ENCODE measurements at regions not wholly inside any gene's neighbourhood (a gene's known extent, or its start where the extent isn't known, plus 50 kb on each side); places are given as distances from the start of the nearest gene placed in this dataset.

DNA sequence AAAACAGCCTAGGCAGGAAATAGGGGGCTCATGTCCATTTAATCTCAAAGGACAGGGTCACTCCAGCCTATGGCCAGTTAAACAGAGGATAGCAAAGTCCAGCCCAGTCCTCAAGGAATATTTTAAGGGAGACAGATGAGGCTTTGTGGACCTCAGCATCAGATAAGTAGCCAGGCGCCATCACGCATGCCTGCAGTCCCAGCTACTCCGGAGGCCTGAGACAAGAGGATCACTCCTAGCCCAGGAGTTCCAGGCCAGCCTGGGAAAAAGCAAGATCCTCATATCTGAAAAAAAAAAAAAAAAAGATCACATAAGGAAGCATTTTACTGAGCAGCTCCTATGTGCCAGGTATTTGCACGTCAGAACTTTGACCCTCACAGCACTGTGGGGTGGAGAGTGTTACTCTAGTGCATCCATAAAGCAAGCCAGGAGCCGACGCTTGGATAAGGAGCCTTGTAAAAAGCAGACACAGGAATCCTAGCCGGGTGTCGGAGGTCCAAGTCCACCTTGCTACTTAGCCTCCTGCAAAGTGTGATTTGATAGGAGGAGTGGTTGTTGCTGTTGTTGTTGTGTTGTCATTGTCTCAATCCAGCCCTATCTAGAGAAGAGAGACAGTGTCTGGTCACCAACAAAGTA, 61.8 kb upstream of the DOCK1 start:
- H4K20me1 ChIP-seq (replicated peaks in 1 of 2; ENCODE audit: control insufficient read depth in 1 of 2, insufficient read depth in 2 of 2, low read length in 2 of 2) = no peaks in the 10 kb centered on the region
- no peak for FAIRE-seq
- no peaks in the 10 kb centered on the region for H3K79me2 ChIP-seq (ENCODE audit: control insufficient read depth in 1 of 2, insufficient read depth in 2 of 2, low read length in 2 of 2)
- peaks cover 0 to 2% (median 0%) of the 10 kb centered on the region in 4 experiments; a peak in 1 of 7 replicates for H3K27me3 ChIP-seq (replicated peaks in 1 of 4; ENCODE audit: control insufficient read depth in 3 of 4, extremely low read depth in 1 of 4, insufficient read depth in 3 of 4, low read length in 3 of 4)
- H3K14ac ChIP-seq (ENCODE audit: insufficient read length) = no peak overlapping the region
- no peaks in the 10 kb centered on the region for H3K9me3 ChIP-seq (ENCODE audit: insufficient read depth in 2 of 2, low read depth in 1 of 2, low read length in 1 of 2)
- H3K4me1 ChIP-seq (replicated peaks in 1 of 4; ENCODE audit: control insufficient read depth in 3 of 4, insufficient read depth in 4 of 4, low read length in 3 of 4) = peaks cover 4 to 8% (median 5%) of the 10 kb centered on the region in 4 experiments
- H3K9ac ChIP-seq (replicated peaks in 1 of 4; ENCODE audit: extremely low read depth in 1 of 4, low read depth in 3 of 4, low read length in 3 of 4) = no peak overlapping the region
- no peak overlapping the region for H3K4me2 ChIP-seq (ENCODE audit: insufficient read depth in 1 of 2, low read depth in 2 of 2, low read length in 2 of 2)
- CTCF ChIA-PET (ENCODE audit: partially characterized antibody) = interaction anchor here (1.1 kb wide), 1 partner anchor 40 kb away, joined by 3 read pairs; no protein-coding TSS in a partner anchor
- no peak overlapping the region for H2BK120ac ChIP-seq (replicated peaks; ENCODE audit: low read depth, low read length)
- no peaks in the 10 kb centered on the region for H3K23me2 ChIP-seq (ENCODE audit: low read depth, low read length)
- no peak overlapping the region for H2BK15ac ChIP-seq (ENCODE audit: low read length)
- H3K79me1 ChIP-seq (ENCODE audit: low read depth, low read length) = no peaks in the 10 kb centered on the region
- H3K36me3 ChIP-seq (ENCODE audit: control insufficient read depth in 2 of 4, insufficient read depth in 4 of 4, low read length in 3 of 4) = no peaks in the 10 kb centered on the region
- no peak for DNase-seq (ENCODE audit: low read depth in 1 of 2, low spot score in 2 of 2)
- no peak overlapping the region for H3K4ac ChIP-seq (replicated peaks; ENCODE audit: insufficient read length, low read depth, low read length)
- H4K91ac ChIP-seq (replicated peaks; ENCODE audit: insufficient read length, low read length) = no peak overlapping the region
- H3K56ac ChIP-seq (replicated peaks; ENCODE audit: insufficient read length, low read depth, low read length) = no peak overlapping the region
- TF ChIP-seq CTBP2 (IDR thresholded peaks at IDR 0.05; ENCODE audit: borderline replicate concordance, insufficient read depth, insufficient read length, low read length) (no peak), PHF8 (conservative IDR thresholded peaks at IDR 0.05; ENCODE audit: low read depth, low read length) (no peak), SP1 (IDR thresholded peaks at IDR 0.05; ENCODE audit: low read depth, low read length) (no peak), YY1 (IDR thresholded peaks at IDR 0.05; ENCODE audit: low read depth, low read length) (no peak), GTF2F1 (IDR thresholded peaks at IDR 0.05; ENCODE audit: borderline replicate concordance, low read depth, low read length) (no peak), HDAC6 (IDR thresholded peaks at IDR 0.05; ENCODE audit: low read depth, low read length) (no peak), EZH2 (IDR thresholded peaks at IDR 0.05; ENCODE audit: low read depth, low read length, severe bottlenecking) (no peak), JUN (IDR thresholded peaks at IDR 0.05; ENCODE audit: low read depth, low read length) (no peak), TAF1 (IDR thresholded peaks at IDR 0.05; ENCODE audit: low read depth, low read length) (no peak), CBX8 (IDR thresholded peaks at IDR 0.05; ENCODE audit: borderline replicate concordance, low read depth, low read length) (no peak), HDAC2 (IDR thresholded peaks at IDR 0.05; ENCODE audit: borderline replicate concordance in 1 of 2, low read depth in 2 of 2, low read length in 2 of 2) (no peak)
- H2AK5ac ChIP-seq (ENCODE audit: low read depth, low read length) = no peak overlapping the region
- H3K18ac ChIP-seq (ENCODE audit: extremely low read depth, low read length) = no peak overlapping the region
- WGBS, 2 experiments (ENCODE audit: extremely low coverage in 1 of 2, insufficient coverage in 1 of 2, insufficient read length in 1 of 2, insufficient replicate concordance in 2 of 2, low coverage in 1 of 2, low lambda C conversion rate in 2 of 2, missing lambda C conversion rate in 1 of 2) = 94% methylated on average over 8 of the region's 8 CpGs; no CpG with 5 or more reads in 1 of the 2 experiments
- H2BK20ac ChIP-seq (ENCODE audit: low read length) = 0 out of 2 replicates have a peak overlapping the region, but pooled peaks have one; percentile 61
- no peak overlapping the region for H3K4me3 ChIP-seq (ENCODE audit: extremely low read depth in 1 of 4, insufficient read depth in 2 of 4, low read depth in 3 of 4, low read length in 4 of 4)
- H4K5ac ChIP-seq (ENCODE audit: insufficient read length, low read depth, low read length) = no peak overlapping the region
- 0 out of 2 replicates have a peak overlapping the region, but pooled peaks have one; percentile 0 for H2AFZ ChIP-seq (ENCODE audit: low read length)
- no peak overlapping the region for H3K23ac ChIP-seq (ENCODE audit: insufficient read length)
- no peak overlapping the region for H2BK5ac ChIP-seq (ENCODE audit: low read depth, low read length)
- POLR2A ChIA-PET (ENCODE audit: partially characterized antibody) = no interaction called here
- no peak overlapping the region for H2BK12ac ChIP-seq (ENCODE audit: low read depth, low read length)
- H4K8ac ChIP-seq (ENCODE audit: extremely low read depth, insufficient read depth, low read length) = no peak overlapping the region
- no peak overlapping the region; the same call in 1 of the 2 replicates for H3K27ac ChIP-seq (ENCODE audit: low read depth, low read length)

Data from H1 (cell line).